HepG2 (cell line): ENCODE measurements at regions not wholly inside any gene's neighbourhood (a gene's known extent, or its start where the extent isn't known, plus 50 kb on each side); places are given as distances from the start of the nearest gene placed in this dataset.

ENCODE experiments used
- ATAC-seq: fragments of 200-7000 bp; cut with Tn5 transposase; 3 replicates; pipeline ENCODE4 v1.9.1; 2020; ENCODE audit warnings: mild to moderate bottlenecking, moderate library complexity
- BruUV-seq: library from RNA; stranded (reverse); fragments of 400-500 nt; replicated peaks from 2 replicates; lab custom pipeline; 2021; lab: Mats Ljungman, UMichigan
- CTCF ChIA-PET: fragments of 300-600 bp; formaldehyde crosslinking; extraction: SDS; loops from one replicate; lab custom pipeline; 2021; ENCODE audit warnings: low total read pairs, inconsistent platforms, low intra/inter-chr PET ratio; lab: Yijun Ruan, JAX
- POLR2A ChIA-PET: fragments of 350-600 bp; sonication (Branson Sonifier 250); formaldehyde crosslinking; loops from one replicate; lab custom pipeline; 2020; ENCODE audit warnings: antibody characterized with exemption, inconsistent platforms; lab: Yijun Ruan, JAX
- DNase-seq: peaks from one replicate; pipeline ENCODE4 v3.0.0-alpha.2; 2015; ENCODE audit warnings: low spot score
- FAIRE-seq: peaks from 3 replicates; lab custom pipeline; 2011; peaks lifted over from hg19 to GRCh38; lab: Jason Lieb, UNC
- H2AFZ ChIP-seq: one replicate; pipeline ENCODE4 v1.6.1; 2011; ENCODE audit warnings: low read length, inconsistent platforms
- H3K27ac ChIP-seq: fragments of 300-600 bp; 3 replicates; pipeline ENCODE4 v1.8.0; 2011; ENCODE audit warnings: mixed run types, mild to moderate bottlenecking, mixed read lengths, low read length, inconsistent platforms; ENCODE audit not compliant: insufficient read depth; ENCODE audit errors: extremely low read length
- H3K27me3 ChIP-seq, 2 experiments: fragments of 200-600 bp in 1 of 2; 2 replicates in 1 of 2; 3 replicates in 1 of 2; pipeline versions ENCODE4 v1.6.0 to v1.8.0; 2011; ENCODE audit warnings: low read length in 2 of 2, mild to moderate bottlenecking in 2 of 2, moderate library complexity in 2 of 2, inconsistent platforms in 1 of 2; ENCODE audit not compliant: insufficient read depth in 2 of 2, control insufficient read depth in 1 of 2
- H3K36me3 ChIP-seq, 2 experiments: fragments of 200-600 bp in 1 of 2; replicated peaks in 1 of 2; 2 replicates in 1 of 2; 3 replicates in 1 of 2; pipeline versions ENCODE4 v1.5.1 to v1.8.0; 2011; ENCODE audit warnings: low read length in 2 of 2, inconsistent platforms in 1 of 2; ENCODE audit not compliant: insufficient read depth in 2 of 2, control insufficient read depth in 1 of 2
- H3K4me1 ChIP-seq: 2 replicates; pipeline ENCODE4 v1.5.1; 2012; ENCODE audit warnings: low read length, inconsistent platforms; ENCODE audit not compliant: insufficient read depth
- H3K4me2 ChIP-seq: 2 replicates; pipeline ENCODE4 v1.6.0; 2011; ENCODE audit warnings: low read depth, low read length, inconsistent platforms
- H3K4me3 ChIP-seq, 3 experiments: fragments of 200-600 bp in 1 of 3; sonication (generic), shearing (Covaris generic) in 1 of 3; replicated peaks in 1 of 3; 2 replicates each; pipeline ENCODE4 v1.5.1; 2011 to 2016; ENCODE audit warnings: low read length in 3 of 3, inconsistent platforms in 2 of 3, low read depth in 2 of 3, mild to moderate bottlenecking in 2 of 3, control low read depth in 1 of 3, mixed read lengths in 1 of 3; ENCODE audit not compliant: insufficient read depth in 1 of 3
- H3K79me2 ChIP-seq: one replicate; pipeline ENCODE4 v1.6.1; 2011; ENCODE audit warnings: low read length, inconsistent platforms; ENCODE audit not compliant: insufficient read depth
- H3K9ac ChIP-seq: 2 replicates; pipeline ENCODE4 v1.6.0; 2011; ENCODE audit warnings: mild to moderate bottlenecking, low read depth, low read length, inconsistent platforms; ENCODE audit not compliant: insufficient read depth
- H3K9me3 ChIP-seq: 2 replicates; pipeline ENCODE4 v1.5.1; 2012; ENCODE audit warnings: mild to moderate bottlenecking, low read length
- H4K20me1 ChIP-seq: 2 replicates; pipeline ENCODE4 v1.6.0; 2011; ENCODE audit warnings: inconsistent platforms, mild to moderate bottlenecking, low read length, moderate library complexity; ENCODE audit not compliant: insufficient read depth
- ZNF224 ChIP-seq: sonication (generic); formaldehyde crosslinking; IDR thresholded peaks from 2 replicates; pipeline ENCODE4 v1.5.0; 2020; ENCODE audit warnings: mild to moderate bottlenecking, missing genetic modification reagents
- ZNF629 ChIP-seq: sonication (generic); formaldehyde crosslinking; conservative IDR thresholded peaks from 2 replicates; pipeline ENCODE4 v1.5.0; 2020; ENCODE audit warnings: missing genetic modification reagents
- ZNF7 ChIP-seq: IDR thresholded peaks from 2 replicates; pipeline ENCODE4 v1.6.1; 2016; ENCODE audit warnings: missing biosample characterization, missing genetic modification reagents
- WGBS: methylation state at CpG from one replicate; pipeline ENCODE4 v1.1.6; 2017; ENCODE audit warnings: low lambda C conversion rate; 5-methylcytosine and 5-hydroxymethylcytosine counted together
- in situ Hi-C: cut with HindIII; loops from 2 replicates; pipeline ENCODE4 v1.10.0; 2017; ENCODE audit warnings: low pct_unique_long_range_greater_than_20kb; ENCODE audit not compliant: extremely low pct_ligation_motif_present
- intact Hi-C: fragments of 100-400 bp; cut with micrococcal nuclease; formaldehyde crosslinking; loops from one replicate; pipeline ENCODE4 v1.10.0; 2022; ENCODE audit not compliant: unreplicated experiment
- TF ChIP-seq, protein P1 (sequence below): sonication (generic); formaldehyde crosslinking; IDR thresholded peaks from one replicate; pipeline ENCODE4 v1.5.1; 2020; ENCODE audit warnings: mild to moderate bottlenecking, missing genetic modification reagents; ENCODE audit errors: not compliant biosample characterization

DNA sequence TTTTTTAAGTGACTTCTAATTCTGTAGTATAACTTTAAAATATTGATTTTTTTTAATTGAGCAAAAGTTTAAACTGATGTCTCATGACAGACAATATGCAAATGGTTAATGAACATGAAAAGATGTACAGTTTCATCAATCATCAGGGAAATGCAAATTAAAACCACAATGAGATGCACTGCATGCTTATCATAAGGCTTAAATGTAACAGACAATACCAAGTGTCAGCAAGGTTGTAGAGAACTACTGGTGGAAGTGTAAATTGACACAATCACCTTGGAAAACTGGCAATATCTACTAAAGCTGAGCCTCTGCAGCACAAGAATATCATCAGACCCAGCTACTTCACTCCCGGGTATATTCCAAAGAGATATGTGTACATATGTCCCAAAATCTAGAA, 70.2 kb upstream of the DAPP1 start:
- no peak for FAIRE-seq
- Histone ChIP-seq H2AFZ (no peak overlapping the region), H3K36me3 (no peaks in the 10 kb centered on the region), H3K9me3 (no peaks in the 10 kb centered on the region), H3K4me1 (no peaks in the 10 kb centered on the region), H3K27me3 (no peaks in the 10 kb centered on the region), H4K20me1 (no peaks in the 10 kb centered on the region), H3K4me2 (no peak overlapping the region), H3K9ac (no peak overlapping the region), H3K27ac (no peak overlapping the region), H3K79me2 (no peaks in the 10 kb centered on the region), H3K4me3 (no peak overlapping the region)
- DNase-seq, result no peak
- ChIA-PET CTCF (no interaction called here), POLR2A (no interaction called here)
- in situ Hi-C loops (no loop called here), intact Hi-C loops (no loop called here)
- ATAC-seq, result no peak
- BruUV-seq, result no TSS peak
- 40% methylated on average over 1 of the region's 1 CpG for WGBS
- no peak for TF ChIP-seq ZNF629
- TF ChIP-seq, protein P1, sequence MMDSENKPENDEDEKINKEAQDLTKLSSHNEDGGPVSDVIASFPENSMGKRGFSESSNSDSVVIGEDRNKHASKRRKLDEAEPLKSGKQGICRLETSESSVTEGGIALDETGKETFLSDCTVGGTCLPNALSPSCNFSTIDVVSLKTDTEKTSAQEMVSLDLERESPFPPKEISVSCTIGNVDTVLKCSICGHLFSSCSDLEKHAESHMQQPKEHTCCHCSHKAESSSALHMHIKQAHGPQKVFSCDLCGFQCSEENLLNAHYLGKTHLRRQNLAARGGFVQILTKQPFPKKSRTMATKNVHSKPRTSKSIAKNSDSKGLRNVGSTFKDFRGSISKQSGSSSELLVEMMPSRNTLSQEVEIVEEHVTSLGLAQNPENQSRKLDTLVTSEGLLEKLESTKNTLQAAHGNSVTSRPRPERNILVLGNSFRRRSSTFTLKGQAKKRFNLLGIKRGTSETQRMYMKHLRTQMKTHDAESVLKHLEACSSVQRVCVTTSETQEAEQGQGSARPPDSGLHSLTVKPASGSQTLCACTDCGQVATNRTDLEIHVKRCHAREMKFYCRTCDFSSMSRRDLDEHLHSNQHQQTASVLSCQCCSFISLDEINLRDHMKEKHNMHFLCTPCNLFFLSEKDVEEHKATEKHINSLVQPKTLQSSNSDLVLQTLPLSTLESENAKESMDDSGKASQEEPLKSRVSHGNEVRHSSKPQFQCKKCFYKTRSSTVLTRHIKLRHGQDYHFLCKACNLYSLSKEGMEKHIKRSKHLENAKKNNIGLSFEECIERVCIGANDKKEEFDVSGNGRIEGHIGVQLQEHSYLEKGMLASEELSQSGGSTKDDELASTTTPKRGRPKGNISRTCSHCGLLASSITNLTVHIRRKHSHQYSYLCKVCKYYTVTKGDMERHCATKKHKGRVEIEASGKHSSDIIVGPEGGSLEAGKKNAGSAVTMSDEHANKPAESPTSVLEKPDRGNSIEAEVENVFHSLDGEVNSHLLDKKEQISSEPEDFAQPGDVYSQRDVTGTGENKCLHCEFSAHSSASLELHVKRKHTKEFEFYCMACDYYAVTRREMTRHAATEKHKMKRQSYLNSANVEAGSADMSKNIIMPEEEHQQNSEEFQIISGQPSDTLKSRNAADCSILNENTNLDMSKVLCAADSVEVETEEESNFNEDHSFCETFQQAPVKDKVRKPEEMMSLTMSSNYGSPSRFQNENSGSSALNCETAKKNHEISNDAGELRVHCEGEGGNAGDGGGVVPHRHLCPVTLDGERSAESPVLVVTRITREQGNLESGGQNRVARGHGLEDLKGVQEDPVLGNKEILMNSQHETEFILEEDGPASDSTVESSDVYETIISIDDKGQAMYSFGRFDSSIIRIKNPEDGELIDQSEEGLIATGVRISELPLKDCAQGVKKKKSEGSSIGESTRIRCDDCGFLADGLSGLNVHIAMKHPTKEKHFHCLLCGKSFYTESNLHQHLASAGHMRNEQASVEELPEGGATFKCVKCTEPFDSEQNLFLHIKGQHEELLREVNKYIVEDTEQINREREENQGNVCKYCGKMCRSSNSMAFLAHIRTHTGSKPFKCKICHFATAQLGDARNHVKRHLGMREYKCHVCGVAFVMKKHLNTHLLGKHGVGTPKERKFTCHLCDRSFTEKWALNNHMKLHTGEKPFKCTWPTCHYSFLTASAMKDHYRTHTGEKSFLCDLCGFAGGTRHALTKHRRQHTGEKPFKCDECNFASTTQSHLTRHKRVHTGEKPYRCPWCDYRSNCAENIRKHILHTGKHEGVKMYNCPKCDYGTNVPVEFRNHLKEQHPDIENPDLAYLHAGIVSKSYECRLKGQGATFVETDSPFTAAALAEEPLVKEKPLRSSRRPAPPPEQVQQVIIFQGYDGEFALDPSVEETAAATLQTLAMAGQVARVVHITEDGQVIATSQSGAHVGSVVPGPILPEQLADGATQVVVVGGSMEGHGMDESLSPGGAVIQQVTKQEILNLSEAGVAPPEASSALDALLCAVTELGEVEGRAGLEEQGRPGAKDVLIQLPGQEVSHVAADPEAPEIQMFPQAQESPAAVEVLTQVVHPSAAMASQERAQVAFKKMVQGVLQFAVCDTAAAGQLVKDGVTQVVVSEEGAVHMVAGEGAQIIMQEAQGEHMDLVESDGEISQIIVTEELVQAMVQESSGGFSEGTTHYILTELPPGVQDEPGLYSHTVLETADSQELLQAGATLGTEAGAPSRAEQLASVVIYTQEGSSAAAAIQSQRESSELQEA (CRISPR knock-in tag), result no peak
- TF ChIP-seq ZNF7, result peak; percentile 78
- no peak for TF ChIP-seq ZNF224 (CRISPR knock-in tag)
